Peyer's patch (tissue), 4 donors: ENCODE measurements at regions not wholly inside any gene's neighbourhood (a gene's known extent, or its start where the extent isn't known, plus 50 kb on each side); places are given as distances from the start of the nearest gene placed in this dataset.

ENCODE experiments used
- DNase-seq, 3 donors: peaks; one replicate each; pipeline ENCODE4 v3.0.0-alpha.2; 2017 to 2019
- H3K27ac ChIP-seq, 4 donors: fragments of 200-600 bp; sonication (generic); one replicate each; pipeline ENCODE4 v1.5.1; 2016 to 2019
- H3K27me3 ChIP-seq, 2 donors: fragments of 200-600 bp; sonication (generic); one replicate each; pipeline ENCODE4 v1.5.1; 2019
- H3K36me3 ChIP-seq, 3 donors: fragments of 200-600 bp; sonication (generic); one replicate each; pipeline ENCODE4 v1.5.1; 2016 to 2019
- H3K4me1 ChIP-seq, 4 donors: fragments of 200-600 bp; sonication (generic); one replicate each; pipeline ENCODE4 v1.5.1; 2016 to 2019
- H3K4me3 ChIP-seq, 4 donors: fragments of 200-600 bp; sonication (generic); 1 replicate in 3 of 4; 2 replicates in 1 of 4; pipeline ENCODE4 v1.5.1; 2016 to 2019; ENCODE audit warnings: mild to moderate bottlenecking in 1 of 4
- H3K9me3 ChIP-seq, 4 donors: fragments of 200-600 bp; sonication (generic); one replicate each; pipeline ENCODE4 v1.5.1; 2016 to 2019; ENCODE audit warnings: mild to moderate bottlenecking in 1 of 4
- CTCF ChIP-seq, 6 experiments: fragments of 450-650 bp in 4 of 6; fragments of 200-600 bp in 2 of 6; sonication (generic) in 1 of 6; IDR thresholded peaks; one replicate each; pipeline ENCODE4 v1.5.1; 2017 to 2019; ENCODE audit warnings: antibody characterized with exemption in 6 of 6, mild to moderate bottlenecking in 3 of 6, moderate library complexity in 1 of 6
- POLR2A ChIP-seq, 2 donors: fragments of 450-650 bp; IDR thresholded peaks; one replicate each; pipeline ENCODE4 v1.5.1; 2017; ENCODE audit warnings: antibody characterized with exemption in 2 of 2, mild to moderate bottlenecking in 2 of 2, moderate library complexity in 2 of 2

- no peaks in the 10 kb centered on the region for H3K27me3 ChIP-seq
- H3K4me3 ChIP-seq: no peak overlapping the region
- no peaks in the 10 kb centered on the region for H3K4me1 ChIP-seq
- H3K27ac ChIP-seq: no peak overlapping the region
- H3K9me3 ChIP-seq: no peaks in the 10 kb centered on the region
- TF ChIP-seq POLR2A (IDR thresholded peaks at IDR 0.05): no peak
- no peak for TF ChIP-seq CTCF (IDR thresholded peaks at IDR 0.05)
- no peaks in the 10 kb centered on the region for H3K36me3 ChIP-seq
- no peak for DNase-seq
These were observed 867.7 kb upstream of the HS3ST1 start for GRCh38 chr4:12296366-12296765.

- no peak for DNase-seq
- Histone ChIP-seq H3K4me3 (no peak overlapping the region), H3K9me3 (no peaks in the 10 kb centered on the region), H3K27me3 (no peaks in the 10 kb centered on the region), H3K36me3 (no peaks in the 10 kb centered on the region), H3K4me1 (no peaks in the 10 kb centered on the region), H3K27ac (no peak overlapping the region)
- no peak for TF ChIP-seq POLR2A (IDR thresholded peaks at IDR 0.05)
- no peak for TF ChIP-seq CTCF (IDR thresholded peaks at IDR 0.05)
These were observed 865.3 kb upstream of the HS3ST1 start for GRCh38 chr4:12293906-12294525.

- no peaks in the 10 kb centered on the region for H3K4me1 ChIP-seq
- H3K36me3 ChIP-seq: no peaks in the 10 kb centered on the region
- no peak overlapping the region for H3K4me3 ChIP-seq
- DNase-seq: no peak
- no peak overlapping the region for H3K27ac ChIP-seq
- no peaks in the 10 kb centered on the region for H3K9me3 ChIP-seq
- H3K27me3 ChIP-seq: no peaks in the 10 kb centered on the region
- TF ChIP-seq POLR2A (IDR thresholded peaks at IDR 0.05) (no peak), CTCF (IDR thresholded peaks at IDR 0.05) (no peak)
These were observed 857.7 kb upstream of the HS3ST1 start for GRCh38 chr4:12286351-12286750.

- H3K27me3 ChIP-seq: no peaks in the 10 kb centered on the region
- no peak overlapping the region for H3K4me3 ChIP-seq
- H3K27ac ChIP-seq: no peak overlapping the region
- H3K4me1 ChIP-seq: no peaks in the 10 kb centered on the region
- no peaks in the 10 kb centered on the region for H3K36me3 ChIP-seq
- H3K9me3 ChIP-seq: no peaks in the 10 kb centered on the region
- no peak for TF ChIP-seq POLR2A (IDR thresholded peaks at IDR 0.05)
- TF ChIP-seq CTCF (IDR thresholded peaks at IDR 0.05): no peak
- no peak for DNase-seq
These were observed 841.9 kb upstream of the HS3ST1 start for GRCh38 chr4:12270546-12270945.

- Histone ChIP-seq H3K4me3 (no peak overlapping the region), H3K9me3 (no peaks in the 10 kb centered on the region), H3K36me3 (no peaks in the 10 kb centered on the region), H3K4me1 (no peaks in the 10 kb centered on the region), H3K27me3 (no peaks in the 10 kb centered on the region), H3K27ac (no peak overlapping the region)
- DNase-seq: no peak
- no peak for TF ChIP-seq CTCF (IDR thresholded peaks at IDR 0.05)
- no peak for TF ChIP-seq POLR2A (IDR thresholded peaks at IDR 0.05)
These were observed 836.9 kb upstream of the HS3ST1 start for GRCh38 chr4:12265554-12265953.

GRCh38 chr4:12260453-12260852 lies 831.8 kb upstream of the HS3ST1 start:
- Histone ChIP-seq H3K27me3 (no peaks in the 10 kb centered on the region), H3K36me3 (no peaks in the 10 kb centered on the region), H3K9me3 (no peaks in the 10 kb centered on the region), H3K27ac (no peak overlapping the region), H3K4me1 (no peaks in the 10 kb centered on the region), H3K4me3 (no peak overlapping the region)
- no peak for TF ChIP-seq CTCF (IDR thresholded peaks at IDR 0.05)
- no peak for TF ChIP-seq POLR2A (IDR thresholded peaks at IDR 0.05)
- DNase-seq: no peak
